ENCODE measurements at regions not wholly inside any gene's neighbourhood (a gene's known extent, or its start where the extent isn't known, plus 50 kb on each side); places are given as distances from the start of the nearest gene placed in this dataset.

DNA sequence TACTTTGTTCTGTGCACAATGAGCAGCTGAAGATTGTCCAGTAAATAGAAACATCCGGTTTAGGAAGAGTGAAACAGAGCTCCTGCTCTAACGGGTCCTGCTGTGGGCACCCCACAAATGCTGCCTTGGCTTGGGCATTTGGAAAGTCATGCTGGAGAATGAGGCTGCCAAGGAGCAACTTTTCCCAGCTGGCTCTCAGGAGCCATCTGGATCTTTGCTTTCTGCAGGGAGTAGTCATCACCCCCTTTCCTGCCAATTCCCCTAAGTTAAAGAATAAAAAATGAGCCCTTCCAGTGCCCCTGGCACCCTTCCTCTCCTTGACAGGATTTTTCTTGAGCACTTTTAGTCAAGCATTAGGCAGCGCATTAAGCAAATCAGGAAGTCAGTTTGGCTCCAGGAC is 90.0 kb downstream of the FAM43A start:
- ATAC-seq (ENCODE audit: low read depth): no peak
- Histone ChIP-seq H3K9ac (ENCODE audit: low read depth, low read length) (no peak overlapping the region), H3K4me1 (ENCODE audit: control insufficient read depth, insufficient read depth, low read length) (no peaks in the 10 kb centered on the region; the same call in 1 of the 2 replicates), H2AK9ac (replicated peaks; ENCODE audit: low read depth, low read length, poor library complexity) (no peak overlapping the region), H3K14ac (replicated peaks; ENCODE audit: low read depth, low read length) (no peak overlapping the region), H4K20me1 (ENCODE audit: insufficient read depth, low read length) (no peaks in the 10 kb centered on the region), H3K36me3 (ENCODE audit: control insufficient read depth, insufficient read depth, low read length) (no peaks in the 10 kb centered on the region), H3K9me3 (ENCODE audit: control insufficient read depth, insufficient read depth, low read length) (no peaks in the 10 kb centered on the region), H3K18ac (ENCODE audit: low read depth, low read length) (no peak overlapping the region), H3K4me2 (ENCODE audit: low read depth, low read length) (no peak overlapping the region), H3K23ac (ENCODE audit: low read depth, low read length) (no peak overlapping the region), H4K5ac (ENCODE audit: low read depth, low read length) (no peak overlapping the region), H3K79me1 (ENCODE audit: low read depth in 1 of 2, low read length in 2 of 2) (no peaks in the 10 kb centered on the region), H2BK5ac (ENCODE audit: low read depth, low read length, poor library complexity, severe bottlenecking) (no peak overlapping the region), H4K8ac (ENCODE audit: low read depth in 2 of 2, low read length in 2 of 2) (no peak overlapping the region), H2BK120ac (ENCODE audit: low read depth, low read length) (no peak overlapping the region), H2BK20ac (ENCODE audit: low read depth, low read length) (no peak overlapping the region), H4K91ac (ENCODE audit: insufficient read depth, low read depth, low read length) (no peak overlapping the region), H3K4me3 (ENCODE audit: insufficient read depth, low read depth, low read length) (no peak overlapping the region), H2AFZ (replicated peaks; ENCODE audit: low read length, poor library complexity) (no peak overlapping the region), H3K56ac (ENCODE audit: extremely low read depth, insufficient read depth, low read length) (no peak overlapping the region), H3K9me1 (ENCODE audit: insufficient read depth, low read length) (no peaks in the 10 kb centered on the region), H2AK5ac (ENCODE audit: low read depth, low read length) (no peak overlapping the region), H3K27me3 (ENCODE audit: control insufficient read depth, insufficient read depth, low read length) (peaks cover 45% of the 10 kb centered on the region), H3K27ac (ENCODE audit: insufficient read depth, low read length) (no peak overlapping the region), H2BK15ac (ENCODE audit: low read depth, low read length) (no peak overlapping the region), H3K4ac (ENCODE audit: low read depth, low read length) (no peak overlapping the region)
- ChIA-PET CTCF (interaction anchor here (0.6 kb wide), 1 partner anchor 498 kb away, joined by 3 read pairs; no protein-coding TSS in a partner anchor), POLR2A (ENCODE audit: unreplicated experiment) (no interaction called here)
- no TSS peak for BruUV-seq (replicated peaks)
- intact Hi-C loops (cut with micrococcal nuclease) (no loop called here), in situ Hi-C loops (cut with MboI; ENCODE audit: low sequenced_read_pairs) (no loop called here), dilution Hi-C loops (cut with HindIII; ENCODE audit: low sequenced_read_pairs, unreplicated experiment) (no loop called here)
- DNase-seq: no peak
- TF ChIP-seq CHD1 (IDR thresholded peaks at IDR 0.05; ENCODE audit: low read depth, low read length) (no peak), BHLHE40 (IDR thresholded peaks at IDR 0.05; ENCODE audit: low read depth, low read length) (no peak), RFX5 (IDR thresholded peaks at IDR 0.05; ENCODE audit: low read depth, low read length) (no peak), RCOR1 (IDR thresholded peaks at IDR 0.05; ENCODE audit: insufficient replicate concordance, low read length) (no peak), NFE2L2 (IDR thresholded peaks at IDR 0.05; ENCODE audit: low read depth, low read length) (no peak), MAFK (IDR thresholded peaks at IDR 0.05; ENCODE audit: low read depth, low read length) (no peak), POLR2A (IDR thresholded peaks at IDR 0.05; ENCODE audit: low read depth, low read length) (no peak), MAZ (IDR thresholded peaks at IDR 0.05; ENCODE audit: borderline replicate concordance, low read depth, low read length) (no peak)
- TF ChIP-seq, protein P1, sequence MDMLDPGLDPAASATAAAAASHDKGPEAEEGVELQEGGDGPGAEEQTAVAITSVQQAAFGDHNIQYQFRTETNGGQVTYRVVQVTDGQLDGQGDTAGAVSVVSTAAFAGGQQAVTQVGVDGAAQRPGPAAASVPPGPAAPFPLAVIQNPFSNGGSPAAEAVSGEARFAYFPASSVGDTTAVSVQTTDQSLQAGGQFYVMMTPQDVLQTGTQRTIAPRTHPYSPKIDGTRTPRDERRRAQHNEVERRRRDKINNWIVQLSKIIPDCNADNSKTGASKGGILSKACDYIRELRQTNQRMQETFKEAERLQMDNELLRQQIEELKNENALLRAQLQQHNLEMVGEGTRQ (IDR thresholded peaks at IDR 0.05; ENCODE audit: low read depth, low read length): no peak
- 60% methylated on average over 1 of the region's 3 CpGs; no CpG with 5 or more reads in 1 of the 2 experiments for WGBS, 2 experiments (ENCODE audit: extremely low coverage in 2 of 2, insufficient read length in 1 of 2)

Data from IMR-90 (cell line).